ENCODE measurements at regions not wholly inside any gene's neighbourhood (a gene's known extent, or its start where the extent isn't known, plus 50 kb on each side); places are given as distances from the start of the nearest gene placed in this dataset.
A peak's percentile ranks its signal among the peaks of the same experiment; 100 is the strongest.

DNA sequence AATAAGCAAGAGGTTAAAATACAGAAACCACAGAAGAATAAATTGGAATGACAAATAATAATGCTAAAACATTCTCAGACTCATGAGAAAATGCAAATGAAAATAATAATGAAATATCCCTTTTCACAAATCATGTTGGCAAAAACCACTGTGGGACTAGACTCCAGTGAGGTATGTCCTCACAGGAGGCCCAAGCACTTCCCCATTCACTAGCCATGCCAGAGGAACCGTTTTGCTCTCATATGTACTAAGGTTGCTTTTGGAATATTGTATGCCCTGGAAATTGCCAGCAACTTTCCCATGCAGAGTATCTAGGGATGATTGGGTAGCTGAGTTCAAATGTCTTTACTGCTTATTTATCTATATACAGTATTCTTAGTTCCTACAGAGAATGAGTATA lies 106.2 kb upstream of the CHORDC1 start:
- Mint-ChIP-seq H3K4me3 (ENCODE audit: unreplicated experiment) (no peak overlapping the region), H3K4me1 (ENCODE audit: low read depth, unreplicated experiment) (peaks cover 9% of the 10 kb centered on the region), H3K27ac (ENCODE audit: unreplicated experiment) (no peak overlapping the region), H3K36me3 (ENCODE audit: insufficient read depth, unreplicated experiment) (no peaks in the 10 kb centered on the region), H3K27me3 (ENCODE audit: insufficient read depth, unreplicated experiment) (no peaks in the 10 kb centered on the region), H3K9me3 (ENCODE audit: unreplicated experiment) (peaks cover 5% of the 10 kb centered on the region)
- no peaks in the 10 kb centered on the region for H3K36me3 ChIP-seq (ENCODE audit: control insufficient read depth, insufficient read depth, low read length)
- DNase-seq: no peak
- TF ChIP-seq, protein P1, sequence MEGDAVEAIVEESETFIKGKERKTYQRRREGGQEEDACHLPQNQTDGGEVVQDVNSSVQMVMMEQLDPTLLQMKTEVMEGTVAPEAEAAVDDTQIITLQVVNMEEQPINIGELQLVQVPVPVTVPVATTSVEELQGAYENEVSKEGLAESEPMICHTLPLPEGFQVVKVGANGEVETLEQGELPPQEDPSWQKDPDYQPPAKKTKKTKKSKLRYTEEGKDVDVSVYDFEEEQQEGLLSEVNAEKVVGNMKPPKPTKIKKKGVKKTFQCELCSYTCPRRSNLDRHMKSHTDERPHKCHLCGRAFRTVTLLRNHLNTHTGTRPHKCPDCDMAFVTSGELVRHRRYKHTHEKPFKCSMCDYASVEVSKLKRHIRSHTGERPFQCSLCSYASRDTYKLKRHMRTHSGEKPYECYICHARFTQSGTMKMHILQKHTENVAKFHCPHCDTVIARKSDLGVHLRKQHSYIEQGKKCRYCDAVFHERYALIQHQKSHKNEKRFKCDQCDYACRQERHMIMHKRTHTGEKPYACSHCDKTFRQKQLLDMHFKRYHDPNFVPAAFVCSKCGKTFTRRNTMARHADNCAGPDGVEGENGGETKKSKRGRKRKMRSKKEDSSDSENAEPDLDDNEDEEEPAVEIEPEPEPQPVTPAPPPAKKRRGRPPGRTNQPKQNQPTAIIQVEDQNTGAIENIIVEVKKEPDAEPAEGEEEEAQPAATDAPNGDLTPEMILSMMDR (IDR thresholded peaks at IDR 0.05; ENCODE audit: insufficient read depth in 1 of 2, low read depth in 1 of 2, low read length in 1 of 2, severe bottlenecking in 1 of 2, unreplicated experiment in 1 of 2): no peak
- no peaks in the 10 kb centered on the region for H3K27me3 ChIP-seq (replicated peaks; ENCODE audit: control insufficient read depth, insufficient read depth, low read length)
- no TSS peak for BruUV-seq (replicated peaks)
- intact Hi-C loops (cut with micrococcal nuclease; ENCODE audit: unreplicated experiment): no loop called here
- ChIA-PET POLR2A (no interaction called here), CTCF (no interaction called here)
- H3K4me3 ChIP-seq (ENCODE audit: low read depth, low read length): no peak overlapping the region
- peaks cover under 1% of the 10 kb centered on the region; the same call in 1 of the 2 replicates for H3K4me1 ChIP-seq
- 0 out of 2 replicates have a peak, but pooled peaks cover 4% of the 10 kb centered on the region for H3K9me3 ChIP-seq

- Mint-ChIP-seq H3K27ac (ENCODE audit: unreplicated experiment) (peak overlapping the region; percentile 11), H3K4me3 (ENCODE audit: unreplicated experiment) (no peak overlapping the region), H3K36me3 (ENCODE audit: insufficient read depth, unreplicated experiment) (no peaks in the 10 kb centered on the region), H3K9me3 (ENCODE audit: unreplicated experiment) (peaks cover 8% of the 10 kb centered on the region), H3K27me3 (ENCODE audit: insufficient read depth, unreplicated experiment) (no peaks in the 10 kb centered on the region), H3K4me1 (ENCODE audit: low read depth, unreplicated experiment) (peaks cover 9% of the 10 kb centered on the region)
- POLR2A ChIA-PET: interaction anchor here (0.7 kb wide), 1 partner anchor 9 kb away, joined by 3 read pairs; no protein-coding TSS in a partner anchor
- no TSS peak for BruUV-seq (replicated peaks)
- Histone ChIP-seq H3K27me3 (replicated peaks; ENCODE audit: control insufficient read depth, insufficient read depth, low read length) (no peaks in the 10 kb centered on the region), H3K9me3 (0 out of 2 replicates have a peak, but pooled peaks cover 9% of the 10 kb centered on the region), H3K36me3 (ENCODE audit: control insufficient read depth, insufficient read depth, low read length) (no peaks in the 10 kb centered on the region), H3K4me3 (ENCODE audit: low read depth, low read length) (no peak overlapping the region), H3K4me1 (no peaks in the 10 kb centered on the region)
- intact Hi-C loops (cut with micrococcal nuclease; ENCODE audit: unreplicated experiment): no loop called here
- CTCF ChIA-PET: interaction anchor here (1.2 kb wide), 1 partner anchor 16 kb away, joined by 3 read pairs; no protein-coding TSS in a partner anchor
- TF ChIP-seq, protein P1 (IDR thresholded peaks at IDR 0.05; ENCODE audit: insufficient read depth in 1 of 2, low read depth in 1 of 2, low read length in 1 of 2, severe bottlenecking in 1 of 2, unreplicated experiment in 1 of 2): no peak
- DNase-seq: peak in 1 of 2 experiments; percentile 48
Observed at GRCh38 chr11:90326647-90327046, 103.8 kb upstream of the CHORDC1 start.

DNA sequence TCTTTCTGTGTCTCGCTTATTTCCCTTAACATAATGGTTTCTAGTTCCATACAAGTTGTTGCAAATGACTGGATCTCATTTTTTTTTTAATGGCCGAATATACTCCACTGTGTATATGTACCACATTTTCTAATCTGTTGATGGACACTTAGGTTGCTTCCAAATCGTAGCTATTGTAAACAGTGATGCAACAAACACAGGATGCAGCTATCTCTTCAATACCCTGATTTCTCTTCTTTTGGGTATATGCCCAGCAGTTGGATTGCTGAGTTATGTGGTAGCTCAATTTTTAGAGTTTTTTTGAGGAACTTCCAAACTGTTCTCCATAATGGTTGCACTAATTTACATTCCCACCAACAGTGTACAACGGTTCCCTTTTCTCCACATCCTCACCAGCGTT lies 100.4 kb upstream of the CHORDC1 start:
- H3K36me3 Mint-ChIP-seq (ENCODE audit: insufficient read depth, unreplicated experiment): no peaks in the 10 kb centered on the region
- 0 out of 2 replicates have a peak, but pooled peaks cover 9% of the 10 kb centered on the region for H3K9me3 ChIP-seq
- BruUV-seq (replicated peaks): no TSS peak
- H3K27ac Mint-ChIP-seq (ENCODE audit: unreplicated experiment): no peak overlapping the region
- ChIA-PET CTCF (no interaction called here), POLR2A (no interaction called here)
- peaks cover 26% of the 10 kb centered on the region for H3K9me3 Mint-ChIP-seq (ENCODE audit: unreplicated experiment)
- no peak overlapping the region for H3K4me3 ChIP-seq (ENCODE audit: low read depth, low read length)
- no peak for DNase-seq
- H3K4me1 ChIP-seq: no peaks in the 10 kb centered on the region
- intact Hi-C loops (cut with micrococcal nuclease; ENCODE audit: unreplicated experiment): no loop called here
- H3K4me3 Mint-ChIP-seq (ENCODE audit: unreplicated experiment): no peak overlapping the region
- TF ChIP-seq, protein P1 (IDR thresholded peaks at IDR 0.05; ENCODE audit: insufficient read depth in 1 of 2, low read depth in 1 of 2, low read length in 1 of 2, severe bottlenecking in 1 of 2, unreplicated experiment in 1 of 2): no peak
- H3K36me3 ChIP-seq (ENCODE audit: control insufficient read depth, insufficient read depth, low read length): no peaks in the 10 kb centered on the region
- no peaks in the 10 kb centered on the region for H3K27me3 Mint-ChIP-seq (ENCODE audit: insufficient read depth, unreplicated experiment)
- peaks cover 9% of the 10 kb centered on the region for H3K4me1 Mint-ChIP-seq (ENCODE audit: low read depth, unreplicated experiment)
- H3K27me3 ChIP-seq (replicated peaks; ENCODE audit: control insufficient read depth, insufficient read depth, low read length): no peaks in the 10 kb centered on the region

Data from Caco-2 (cell line).